ENCODE measurements at regions not wholly inside any gene's neighbourhood (a gene's known extent, or its start where the extent isn't known, plus 50 kb on each side); places are given as distances from the start of the nearest gene placed in this dataset.
A peak's percentile ranks its signal among the peaks of the same experiment; 100 is the strongest.
"Not testable (repeated sequence)": the region's sequence is repeated elsewhere in the genome, so short reads cannot be mapped to it uniquely, and the experiment has no call there.

DNA sequence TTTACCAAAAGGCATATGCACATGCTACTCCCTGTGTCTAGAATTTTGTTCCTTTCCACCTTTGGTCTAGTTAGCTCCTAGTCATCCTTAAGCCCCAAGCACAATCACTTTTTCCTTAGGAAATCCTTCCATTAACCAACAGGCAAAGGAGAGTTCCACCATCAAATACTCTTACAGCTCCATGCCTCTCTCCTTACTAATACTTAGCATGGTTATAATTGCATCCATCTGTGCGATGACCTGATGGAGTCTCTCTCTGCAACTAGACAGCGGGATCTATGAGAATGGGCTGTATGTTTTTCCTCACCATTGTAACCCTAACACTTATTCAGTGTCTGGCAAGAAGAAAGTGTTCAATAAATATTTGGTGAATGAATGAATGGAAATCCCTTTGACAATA is 69.3 kb upstream of the SMAD3 start:
- DNase-seq (ENCODE audit: extremely low read depth, low read depth), result peak; percentile 39
- no peak overlapping the region for H3K4me3 ChIP-seq (replicated peaks; ENCODE audit: low read depth, low read length)
- TF ChIP-seq, protein P1, sequence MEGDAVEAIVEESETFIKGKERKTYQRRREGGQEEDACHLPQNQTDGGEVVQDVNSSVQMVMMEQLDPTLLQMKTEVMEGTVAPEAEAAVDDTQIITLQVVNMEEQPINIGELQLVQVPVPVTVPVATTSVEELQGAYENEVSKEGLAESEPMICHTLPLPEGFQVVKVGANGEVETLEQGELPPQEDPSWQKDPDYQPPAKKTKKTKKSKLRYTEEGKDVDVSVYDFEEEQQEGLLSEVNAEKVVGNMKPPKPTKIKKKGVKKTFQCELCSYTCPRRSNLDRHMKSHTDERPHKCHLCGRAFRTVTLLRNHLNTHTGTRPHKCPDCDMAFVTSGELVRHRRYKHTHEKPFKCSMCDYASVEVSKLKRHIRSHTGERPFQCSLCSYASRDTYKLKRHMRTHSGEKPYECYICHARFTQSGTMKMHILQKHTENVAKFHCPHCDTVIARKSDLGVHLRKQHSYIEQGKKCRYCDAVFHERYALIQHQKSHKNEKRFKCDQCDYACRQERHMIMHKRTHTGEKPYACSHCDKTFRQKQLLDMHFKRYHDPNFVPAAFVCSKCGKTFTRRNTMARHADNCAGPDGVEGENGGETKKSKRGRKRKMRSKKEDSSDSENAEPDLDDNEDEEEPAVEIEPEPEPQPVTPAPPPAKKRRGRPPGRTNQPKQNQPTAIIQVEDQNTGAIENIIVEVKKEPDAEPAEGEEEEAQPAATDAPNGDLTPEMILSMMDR (IDR thresholded peaks at IDR 0.05; ENCODE audit: low read depth, low read length, missing control alignments), result no peak

GRCh38 chr15:66997212-66997611 is 68.2 kb upstream of the SMAD3 start:
- peak; percentile 20 for DNase-seq (ENCODE audit: extremely low read depth, low read depth)
- H3K4me3 ChIP-seq (replicated peaks; ENCODE audit: low read depth, low read length), result no peak overlapping the region
- TF ChIP-seq, protein P1 (IDR thresholded peaks at IDR 0.05; ENCODE audit: low read depth, low read length, missing control alignments), result no peak

GRCh38 chr15:66998234-66998633 is 67.2 kb upstream of the SMAD3 start:
- DNase-seq (ENCODE audit: extremely low read depth, low read depth); H3K4me3 ChIP-seq (replicated peaks; ENCODE audit: low read depth, low read length): not testable (repeated sequence)

- TF ChIP-seq, protein P1 (IDR thresholded peaks at IDR 0.05; ENCODE audit: low read depth, low read length, missing control alignments), result no peak
- DNase-seq (ENCODE audit: extremely low read depth, low read depth), result no peak
- no peak overlapping the region for H3K4me3 ChIP-seq (replicated peaks; ENCODE audit: low read depth, low read length)
Observed at GRCh38 chr15:66999046-66999968, 66.1 kb upstream of the SMAD3 start.

DNA sequence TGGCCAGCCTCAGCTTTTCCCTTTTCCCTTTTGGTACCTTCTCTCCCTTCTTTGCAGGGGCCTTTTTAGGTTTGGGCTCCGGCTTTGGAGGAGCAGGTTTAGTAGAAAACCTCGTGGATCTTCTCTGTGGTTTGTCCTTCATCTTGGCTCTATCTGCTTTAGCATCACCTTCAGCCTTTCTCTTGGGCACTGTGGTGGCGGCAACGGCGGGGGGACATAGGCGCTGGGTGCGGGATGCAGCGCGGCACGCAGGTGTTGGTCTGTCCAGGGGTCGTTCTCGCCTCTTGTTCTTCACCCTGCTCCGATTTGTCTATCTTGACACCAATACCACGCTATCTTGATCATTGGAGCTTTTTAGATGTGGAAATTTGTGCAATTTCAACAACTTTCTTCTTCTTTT is 64.5 kb upstream of the SMAD3 start:
- no peak overlapping the region for H3K4me3 ChIP-seq (replicated peaks; ENCODE audit: low read depth, low read length)
- DNase-seq (ENCODE audit: extremely low read depth, low read depth), result no peak
- TF ChIP-seq, protein P1 (IDR thresholded peaks at IDR 0.05; ENCODE audit: low read depth, low read length, missing control alignments), result no peak

- TF ChIP-seq, protein P1 (IDR thresholded peaks at IDR 0.05; ENCODE audit: low read depth, low read length, missing control alignments), result no peak
- H3K4me3 ChIP-seq (replicated peaks; ENCODE audit: low read depth, low read length), result no peak overlapping the region
- DNase-seq (ENCODE audit: extremely low read depth, low read depth), result no peak
Observed at GRCh38 chr15:67002368-67002767, 63.0 kb upstream of the SMAD3 start.

DNA sequence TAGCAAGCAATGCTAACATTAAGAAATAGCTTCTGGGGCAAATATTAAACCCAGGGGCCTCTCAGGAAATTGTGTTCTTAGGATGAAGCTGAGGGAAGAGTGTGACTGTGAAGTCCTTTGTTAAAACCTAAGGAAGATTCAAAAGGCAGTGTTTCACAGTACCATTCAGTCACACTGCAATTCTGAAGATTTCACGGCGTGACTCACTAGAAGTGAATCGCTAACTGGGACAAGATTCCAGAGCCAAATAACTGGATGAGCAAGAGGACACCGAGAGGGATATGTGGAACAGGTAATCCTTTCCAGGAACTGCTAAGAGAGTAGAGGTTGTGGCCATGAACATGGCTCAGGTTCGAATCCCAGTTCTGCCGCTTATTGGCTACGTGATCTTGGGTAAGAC is 61.8 kb upstream of the SMAD3 start:
- TF ChIP-seq, protein P1 (IDR thresholded peaks at IDR 0.05; ENCODE audit: low read depth, low read length, missing control alignments), result no peak
- no peak overlapping the region for H3K4me3 ChIP-seq (replicated peaks; ENCODE audit: low read depth, low read length)
- no peak for DNase-seq (ENCODE audit: extremely low read depth, low read depth)
